ENCODE measurements at regions not wholly inside any gene's neighbourhood (a gene's known extent, or its start where the extent isn't known, plus 50 kb on each side); places are given as distances from the start of the nearest gene placed in this dataset.

DNA sequence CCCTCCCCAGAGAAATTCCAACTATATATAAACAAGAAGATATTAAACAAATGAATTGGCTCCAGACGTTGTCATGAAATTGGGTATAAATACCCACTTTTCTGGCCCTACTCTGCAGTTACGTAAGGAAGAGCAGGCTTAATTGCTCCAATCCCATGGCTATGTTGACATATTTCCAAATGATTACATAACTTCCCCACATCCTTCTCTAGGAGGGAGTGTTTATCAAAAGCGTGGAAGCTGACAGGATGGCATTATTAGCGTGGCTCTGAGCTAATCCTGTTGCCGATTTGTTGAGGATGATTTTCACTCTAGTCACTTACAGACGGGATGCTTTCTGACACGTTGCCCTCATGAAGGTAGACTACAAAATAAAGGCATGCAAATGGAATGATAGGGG is 347.5 kb upstream of the TMCO5A start:
- no peak for DNase-seq
- Histone ChIP-seq H3K27me3 (no peaks in the 10 kb centered on the region), H3K9me3 (peaks cover 3% of the 10 kb centered on the region; the same call in 1 of the 2 replicates), H3K4me3 (ENCODE audit: low read depth, low read length) (no peak overlapping the region), H3K4me1 (peaks cover 18% of the 10 kb centered on the region), H3K36me3 (no peaks in the 10 kb centered on the region)
- TF ChIP-seq, protein P1, sequence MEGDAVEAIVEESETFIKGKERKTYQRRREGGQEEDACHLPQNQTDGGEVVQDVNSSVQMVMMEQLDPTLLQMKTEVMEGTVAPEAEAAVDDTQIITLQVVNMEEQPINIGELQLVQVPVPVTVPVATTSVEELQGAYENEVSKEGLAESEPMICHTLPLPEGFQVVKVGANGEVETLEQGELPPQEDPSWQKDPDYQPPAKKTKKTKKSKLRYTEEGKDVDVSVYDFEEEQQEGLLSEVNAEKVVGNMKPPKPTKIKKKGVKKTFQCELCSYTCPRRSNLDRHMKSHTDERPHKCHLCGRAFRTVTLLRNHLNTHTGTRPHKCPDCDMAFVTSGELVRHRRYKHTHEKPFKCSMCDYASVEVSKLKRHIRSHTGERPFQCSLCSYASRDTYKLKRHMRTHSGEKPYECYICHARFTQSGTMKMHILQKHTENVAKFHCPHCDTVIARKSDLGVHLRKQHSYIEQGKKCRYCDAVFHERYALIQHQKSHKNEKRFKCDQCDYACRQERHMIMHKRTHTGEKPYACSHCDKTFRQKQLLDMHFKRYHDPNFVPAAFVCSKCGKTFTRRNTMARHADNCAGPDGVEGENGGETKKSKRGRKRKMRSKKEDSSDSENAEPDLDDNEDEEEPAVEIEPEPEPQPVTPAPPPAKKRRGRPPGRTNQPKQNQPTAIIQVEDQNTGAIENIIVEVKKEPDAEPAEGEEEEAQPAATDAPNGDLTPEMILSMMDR (IDR thresholded peaks at IDR 0.05; ENCODE audit: low read depth, low read length): no peak

DNA sequence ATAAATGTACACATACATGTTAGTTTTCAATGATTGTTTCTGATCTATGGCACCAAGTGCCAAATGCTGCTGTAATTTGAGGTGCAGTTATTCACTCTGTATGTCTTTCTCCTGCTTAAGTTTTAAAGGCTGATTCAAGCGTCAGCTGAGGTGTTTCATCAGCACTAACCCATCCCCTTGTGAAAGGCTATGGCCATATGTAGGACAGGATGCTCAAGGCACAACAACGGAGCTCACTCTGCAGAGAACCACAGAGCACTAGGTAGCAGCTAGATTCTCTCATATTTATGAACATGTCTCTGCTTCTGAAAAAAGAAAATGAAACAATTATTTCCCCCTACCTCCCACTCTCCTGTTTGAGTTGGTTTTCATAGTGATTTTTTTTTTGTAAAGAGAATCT is 340.0 kb upstream of the TMCO5A start:
- Histone ChIP-seq H3K36me3 (no peaks in the 10 kb centered on the region), H3K9me3 (no peaks in the 10 kb centered on the region), H3K4me3 (ENCODE audit: low read depth, low read length) (no peak overlapping the region), H3K27me3 (no peaks in the 10 kb centered on the region), H3K4me1 (peaks cover 2% of the 10 kb centered on the region)
- TF ChIP-seq, protein P1 (IDR thresholded peaks at IDR 0.05; ENCODE audit: low read depth, low read length): no peak
- no peak for DNase-seq

DNA sequence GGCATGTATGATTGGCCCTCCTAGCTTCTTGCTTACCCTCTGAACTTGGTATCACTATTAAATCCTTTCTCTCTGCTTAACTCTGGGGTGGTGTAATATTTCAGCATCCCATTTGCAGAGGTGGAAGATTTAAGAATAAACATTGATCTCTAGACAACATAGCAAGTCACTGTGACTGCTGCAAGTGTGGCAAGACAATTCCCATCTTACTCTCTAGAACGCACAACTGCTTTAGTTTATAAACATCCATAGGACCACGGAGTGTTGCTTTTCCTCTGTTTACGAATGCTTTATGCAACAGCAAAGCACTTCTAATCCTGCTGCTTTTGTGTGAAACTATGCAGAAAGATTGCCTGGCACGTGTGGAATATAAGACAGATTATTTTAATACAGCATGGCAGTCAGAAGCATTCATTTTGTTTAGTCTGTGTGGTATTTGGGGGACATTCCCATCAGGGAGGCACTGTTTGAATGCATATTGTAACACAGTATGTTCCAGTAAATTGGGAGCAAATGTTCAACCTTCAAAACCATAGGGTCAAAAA is 338.9 kb upstream of the TMCO5A start:
- Histone ChIP-seq H3K36me3 (no peaks in the 10 kb centered on the region), H3K9me3 (no peaks in the 10 kb centered on the region), H3K4me3 (ENCODE audit: low read depth, low read length) (no peak overlapping the region), H3K4me1 (peaks cover 2% of the 10 kb centered on the region), H3K27me3 (no peaks in the 10 kb centered on the region)
- no peak for DNase-seq
- TF ChIP-seq, protein P1 (IDR thresholded peaks at IDR 0.05; ENCODE audit: low read depth, low read length): no peak

DNA sequence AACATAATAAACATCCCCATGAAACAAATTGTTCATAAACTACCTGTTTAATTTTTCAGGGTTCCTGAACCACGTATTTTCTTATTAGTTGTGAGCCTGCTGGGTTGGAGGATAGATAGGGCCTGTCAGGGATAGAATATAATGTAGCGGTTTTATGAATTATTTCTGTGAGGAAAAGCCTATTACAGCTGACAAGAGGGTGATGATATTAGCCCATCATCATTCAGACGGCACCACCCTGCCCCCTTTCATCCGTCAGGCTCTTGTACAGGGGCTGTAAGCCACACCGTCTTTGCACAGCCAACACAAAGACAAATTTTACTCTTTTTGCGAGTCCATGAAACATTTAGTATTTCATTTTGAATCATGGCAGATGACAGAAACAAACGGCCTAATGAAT is 335.3 kb upstream of the TMCO5A start:
- Histone ChIP-seq H3K4me1 (peaks cover 2% of the 10 kb centered on the region; the same call in 1 of the 2 replicates), H3K36me3 (no peaks in the 10 kb centered on the region), H3K9me3 (no peaks in the 10 kb centered on the region), H3K27me3 (no peaks in the 10 kb centered on the region), H3K4me3 (ENCODE audit: low read depth, low read length) (no peak overlapping the region)
- TF ChIP-seq, protein P1 (IDR thresholded peaks at IDR 0.05; ENCODE audit: low read depth, low read length): no peak
- DNase-seq: no peak

DNA sequence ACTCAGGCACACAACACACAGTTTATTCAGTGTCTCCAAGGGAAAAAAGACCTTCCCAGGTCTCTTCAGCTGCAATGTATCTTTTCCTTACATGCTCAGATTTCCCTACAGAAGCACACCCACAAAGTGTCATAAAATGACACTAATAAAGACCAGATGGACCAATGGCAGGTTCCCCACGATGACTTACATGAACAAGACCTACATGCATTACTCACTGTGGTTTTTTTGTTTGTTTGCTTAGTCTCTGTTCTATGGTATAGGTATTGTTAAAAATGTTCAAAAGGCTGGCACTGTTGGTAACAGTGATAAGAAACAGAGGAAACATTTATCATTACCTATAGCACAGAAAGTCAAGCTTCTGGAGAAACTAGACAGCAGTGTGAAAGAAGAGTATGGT is 318.2 kb upstream of the TMCO5A start:
- H3K36me3 ChIP-seq: no peaks in the 10 kb centered on the region
- DNase-seq: no peak
- no peaks in the 10 kb centered on the region for H3K9me3 ChIP-seq
- no peaks in the 10 kb centered on the region for H3K4me1 ChIP-seq
- TF ChIP-seq, protein P1 (IDR thresholded peaks at IDR 0.05; ENCODE audit: low read depth, low read length): no peak
- no peak overlapping the region for H3K4me3 ChIP-seq (ENCODE audit: low read depth, low read length)
- no peaks in the 10 kb centered on the region for H3K27me3 ChIP-seq

DNA sequence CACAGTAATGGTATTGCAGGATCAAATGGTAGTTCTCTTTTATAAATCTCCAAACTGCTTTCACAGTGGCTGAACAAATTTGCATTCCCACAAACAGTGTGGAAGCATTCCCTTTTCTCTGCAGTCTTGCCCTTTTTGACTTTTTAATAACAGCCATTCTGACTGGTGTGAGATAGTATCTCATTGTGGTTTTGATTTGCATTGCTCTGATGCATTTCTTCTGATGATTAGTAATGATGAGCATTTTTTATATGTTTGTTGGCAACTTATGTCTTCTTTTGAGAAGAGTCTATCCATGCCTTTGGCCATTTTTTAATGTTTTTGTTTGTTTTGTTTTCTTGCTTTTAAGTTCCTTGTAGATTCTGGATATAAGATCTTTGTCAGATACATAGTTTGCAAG is 316.1 kb upstream of the TMCO5A start:
- Histone ChIP-seq H3K36me3 (no peaks in the 10 kb centered on the region), H3K27me3 (no peaks in the 10 kb centered on the region), H3K9me3 (no peaks in the 10 kb centered on the region; the same call in 1 of the 2 replicates), H3K4me3 (ENCODE audit: low read depth, low read length) (no peak overlapping the region), H3K4me1 (no peaks in the 10 kb centered on the region)
- TF ChIP-seq, protein P1 (IDR thresholded peaks at IDR 0.05; ENCODE audit: low read depth, low read length): no peak
- no peak for DNase-seq
